H1 (cell line): ENCODE measurements at regions not wholly inside any gene's neighbourhood (a gene's known extent, or its start where the extent isn't known, plus 50 kb on each side); places are given as distances from the start of the nearest gene placed in this dataset.

Experiments used
- CTCF ChIA-PET: fragments of 300-600 bp; sonication (Branson Sonifier 250); formaldehyde crosslinking; loops from one replicate; lab custom pipeline; 2021; ENCODE audit not compliant: partially characterized antibody; lab: Charles Lee
- POLR2A ChIA-PET: fragments of 300-600 bp; sonication (Branson Sonifier 250); formaldehyde crosslinking; loops from one replicate; lab custom pipeline; 2021; ENCODE audit warnings: inconsistent platforms; ENCODE audit not compliant: partially characterized antibody; lab: Charles Lee
- DNase-seq, 2 experiments: peaks; one replicate each; pipeline versions ENCODE4 v3.0.0 to v3.0.0-alpha.2; 2010 to 2022; ENCODE audit warnings: low spot score in 2 of 2, low read depth in 1 of 2, mixed read lengths in 1 of 2
- FAIRE-seq: peaks from 2 replicates; lab custom pipeline; 2011; peaks lifted over from hg19 to GRCh38; lab: Jason Lieb, UNC
- H2AFZ ChIP-seq: 2 replicates; pipeline ENCODE4 v1.8.1; 2012; ENCODE audit warnings: low read length, inconsistent platforms
- H2AK5ac ChIP-seq: 2 replicates; pipeline ENCODE4 v1.6.1; 2013; ENCODE audit warnings: low read depth, low read length
- H2BK120ac ChIP-seq: replicated peaks from 2 replicates; pipeline ENCODE3; 2013; ENCODE audit warnings: low read depth, low read length, inconsistent platforms
- H2BK12ac ChIP-seq: 2 replicates; pipeline ENCODE4 v1.6.1; 2013; ENCODE audit warnings: low read depth, low read length
- H2BK15ac ChIP-seq: 2 replicates; pipeline ENCODE4 v1.6.1; 2013; ENCODE audit warnings: low read length
- H2BK20ac ChIP-seq: 2 replicates; pipeline ENCODE4 v1.6.1; 2013; ENCODE audit warnings: low read length
- H2BK5ac ChIP-seq: 2 replicates; pipeline ENCODE4 v1.6.1; 2013; ENCODE audit warnings: low read depth, low read length
- H3K14ac ChIP-seq: 2 replicates; pipeline ENCODE4 v1.6.1; 2013; ENCODE audit warnings: inconsistent platforms; ENCODE audit not compliant: insufficient read length
- H3K18ac ChIP-seq: 2 replicates; pipeline ENCODE4 v1.6.1; 2013; ENCODE audit warnings: low read length; ENCODE audit errors: extremely low read depth
- H3K23ac ChIP-seq: 2 replicates; pipeline ENCODE4 v1.6.1; 2013; ENCODE audit warnings: inconsistent platforms; ENCODE audit not compliant: insufficient read length
- H3K23me2 ChIP-seq: 2 replicates; pipeline ENCODE4 v1.6.1; 2013; ENCODE audit warnings: low read depth, low read length
- H3K27ac ChIP-seq: 2 replicates; pipeline ENCODE4 v1.6.1; 2011; ENCODE audit warnings: low read depth, low read length, inconsistent platforms
- H3K27me3 ChIP-seq, 4 experiments: replicated peaks in 1 of 4; 1 replicate in 1 of 4; 2 replicates in 3 of 4; pipeline versions ENCODE4 v1.6.1 to v1.8.1; 2011 to 2013; ENCODE audit warnings: low read length in 3 of 4, mild to moderate bottlenecking in 3 of 4, inconsistent platforms in 2 of 4, mixed read lengths in 2 of 4, moderate library complexity in 1 of 4; ENCODE audit not compliant: control insufficient read depth in 3 of 4, insufficient read depth in 3 of 4; ENCODE audit errors: extremely low read depth in 1 of 4
- H3K36me3 ChIP-seq, 4 experiments: 2 replicates each; pipeline versions ENCODE4 v1.6.1 to v1.8.1; 2011 to 2013; ENCODE audit warnings: mild to moderate bottlenecking in 4 of 4, low read length in 3 of 4, moderate library complexity in 2 of 4, control low read depth in 1 of 4, inconsistent platforms in 1 of 4; ENCODE audit not compliant: insufficient read depth in 4 of 4, control insufficient read depth in 2 of 4
- H3K4ac ChIP-seq: replicated peaks from 2 replicates; pipeline ENCODE3; 2013; ENCODE audit warnings: low read length, low read depth, mixed read lengths, inconsistent platforms; ENCODE audit not compliant: insufficient read length
- H3K4me1 ChIP-seq, 4 experiments: replicated peaks in 1 of 4; 1 replicate in 1 of 4; 2 replicates in 3 of 4; pipeline versions ENCODE4 v1.6.1 to v1.8.1; 2011 to 2013; ENCODE audit warnings: low read length in 3 of 4, inconsistent platforms in 2 of 4, mixed read lengths in 1 of 4; ENCODE audit not compliant: insufficient read depth in 4 of 4, control insufficient read depth in 3 of 4
- H3K4me2 ChIP-seq, 2 experiments: 2 replicates each; pipeline versions ENCODE4 v1.6.1 to v1.8.1; 2011 to 2013; ENCODE audit warnings: low read depth in 2 of 2, low read length in 2 of 2, control low read depth in 1 of 2, inconsistent platforms in 1 of 2, mild to moderate bottlenecking in 1 of 2; ENCODE audit not compliant: insufficient read depth in 1 of 2
- H3K4me3 ChIP-seq, 4 experiments: fragments of 200-600, 300-600 bp in 1 of 4; sonication (generic), shearing (Covaris generic), sonication (Bioruptor Twin) in 1 of 4; 2 replicates each; pipeline versions ENCODE4 v1.5.1 to v1.8.1; 2011 to 2016; ENCODE audit warnings: low read length in 4 of 4, low read depth in 3 of 4, control low read depth in 2 of 4, inconsistent platforms in 2 of 4, mild to moderate bottlenecking in 2 of 4, mixed read lengths in 1 of 4, moderate library complexity in 1 of 4; ENCODE audit not compliant: insufficient read depth in 2 of 4; ENCODE audit errors: extremely low read depth in 1 of 4
- H3K56ac ChIP-seq: replicated peaks from 2 replicates; pipeline ENCODE3; 2013; ENCODE audit warnings: low read depth, mild to moderate bottlenecking, mixed read lengths, low read length, inconsistent platforms; ENCODE audit not compliant: insufficient read length
- H3K79me1 ChIP-seq: 2 replicates; pipeline ENCODE4 v1.6.1; 2013; ENCODE audit warnings: low read depth, low read length, control low read depth
- H3K79me2 ChIP-seq, 2 experiments: 2 replicates each; pipeline versions ENCODE4 v1.6.1 to v1.8.1; 2012 to 2013; ENCODE audit warnings: low read length in 2 of 2, mild to moderate bottlenecking in 2 of 2, inconsistent platforms in 1 of 2; ENCODE audit not compliant: insufficient read depth in 2 of 2, control insufficient read depth in 1 of 2
- H3K9ac ChIP-seq, 4 experiments: replicated peaks in 1 of 4; 1 replicate in 1 of 4; 2 replicates in 3 of 4; pipeline versions ENCODE4 v1.6.1 to v1.8.1; 2011 to 2013; ENCODE audit warnings: low read depth in 3 of 4, low read length in 3 of 4, control low read depth in 2 of 4, mild to moderate bottlenecking in 2 of 4, moderate library complexity in 2 of 4, inconsistent platforms in 1 of 4; ENCODE audit errors: extremely low read depth in 1 of 4
- H3K9me3 ChIP-seq, 2 experiments: 2 replicates each; pipeline versions ENCODE4 v1.6.1 to v1.8.1; 2012 to 2013; ENCODE audit warnings: mild to moderate bottlenecking in 2 of 2, moderate library complexity in 2 of 2, control low read depth in 1 of 2, inconsistent platforms in 1 of 2, low read depth in 1 of 2, low read length in 1 of 2, mixed read lengths in 1 of 2; ENCODE audit not compliant: insufficient read depth in 2 of 2
- H4K20me1 ChIP-seq, 2 experiments: replicated peaks in 1 of 2; 2 replicates each; pipeline versions ENCODE3 to v1.8.1; 2011 to 2013; ENCODE audit warnings: inconsistent platforms in 2 of 2, low read length in 2 of 2, mild to moderate bottlenecking in 1 of 2; ENCODE audit not compliant: insufficient read depth in 2 of 2, control insufficient read depth in 1 of 2
- H4K5ac ChIP-seq: 2 replicates; pipeline ENCODE4 v1.6.1; 2013; ENCODE audit warnings: low read length, low read depth, mixed read lengths, inconsistent platforms; ENCODE audit not compliant: insufficient read length
- H4K8ac ChIP-seq: 2 replicates; pipeline ENCODE4 v1.8.0; 2013; ENCODE audit warnings: mild to moderate bottlenecking, moderate library complexity, low read length, inconsistent platforms; ENCODE audit not compliant: insufficient read depth; ENCODE audit errors: extremely low read depth
- H4K91ac ChIP-seq: replicated peaks from 2 replicates; pipeline ENCODE3; 2013; ENCODE audit warnings: low read length, mixed read lengths, inconsistent platforms; ENCODE audit not compliant: insufficient read length
- KDM1A ChIP-seq: fragments of 200-600, 300-600 bp; sonication (generic); IDR thresholded peaks from 2 replicates; pipeline ENCODE4 v1.7.1; 2016; ENCODE audit warnings: mild to moderate bottlenecking, low read length, borderline replicate concordance
- NRF1 ChIP-seq: IDR thresholded peaks from 2 replicates; pipeline ENCODE4 v1.6.1; 2011; ENCODE audit warnings: mild to moderate bottlenecking, low read depth, low read length, improper control_type of control experiment
- WGBS, 2 experiments: shearing (Covaris generic) in 1 of 2; methylation state at CpG; one replicate each; pipeline versions ENCODE4 v1.1.6 to v1.1.7; 2013 to 2015; ENCODE audit warnings: low lambda C conversion rate in 2 of 2, mixed read lengths in 2 of 2, inconsistent platforms in 1 of 2, low coverage in 1 of 2, missing lambda C conversion rate in 1 of 2; ENCODE audit not compliant: insufficient replicate concordance in 2 of 2, insufficient coverage in 1 of 2, insufficient read length in 1 of 2; ENCODE audit errors: extremely low coverage in 1 of 2, missing lambda C conversion rate in 1 of 2; 5-methylcytosine and 5-hydroxymethylcytosine counted together

DNA sequence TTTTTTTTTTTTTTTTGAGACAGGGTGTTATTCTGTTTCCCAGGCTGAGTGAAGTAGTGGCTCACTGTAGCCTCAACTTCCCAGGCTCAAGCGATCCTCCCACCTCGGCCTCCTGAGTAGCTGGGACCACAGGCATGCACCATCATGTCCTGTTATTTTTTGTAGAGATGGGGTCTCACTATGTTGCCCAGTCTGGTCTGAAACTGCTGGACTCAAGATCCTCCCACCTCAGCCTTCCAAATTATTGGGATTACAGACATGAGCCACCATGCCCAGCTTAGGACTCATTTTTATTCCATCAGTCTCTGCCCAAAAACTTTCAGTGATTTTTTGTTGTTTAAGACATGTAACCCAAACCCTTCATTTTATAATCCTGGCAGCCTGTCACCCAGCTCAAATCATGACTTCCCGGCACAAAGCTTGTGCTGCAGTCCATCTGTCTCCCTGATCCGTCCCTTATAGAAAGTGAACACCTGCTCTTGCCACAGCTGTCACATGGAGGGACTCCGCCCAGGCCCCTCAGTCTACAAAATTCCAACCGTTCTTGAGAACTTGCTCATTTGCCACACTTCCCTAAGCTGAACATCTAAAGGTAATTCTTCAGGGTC is 183.9 kb upstream of the JARID2 start:
- Histone ChIP-seq H3K14ac (no peak overlapping the region), H3K9me3 (no peaks in the 10 kb centered on the region; a peak in 1 of 4 replicates), H3K4me2 (no peak overlapping the region), H3K9ac (no peak overlapping the region), H3K27me3 (no peaks in the 10 kb centered on the region), H3K79me2 (no peaks in the 10 kb centered on the region), H3K27ac (no peak overlapping the region), H2BK5ac (no peak overlapping the region), H2BK12ac (no peak overlapping the region), H3K36me3 (no peaks in the 10 kb centered on the region), H4K5ac (no peak overlapping the region), H2BK15ac (0 out of 2 replicates have a peak overlapping the region, but pooled peaks have one; percentile 33), H3K23me2 (no peaks in the 10 kb centered on the region), H3K18ac (no peak overlapping the region), H2BK120ac (peak overlapping the region; percentile 66), H3K56ac (no peak overlapping the region), H3K4ac (no peak overlapping the region), H3K79me1 (no peaks in the 10 kb centered on the region), H4K8ac (no peak overlapping the region), H4K20me1 (no peaks in the 10 kb centered on the region), H2AK5ac (no peak overlapping the region), H3K4me1 (no peaks in the 10 kb centered on the region; a peak in 1 of 7 replicates), H4K91ac (no peak overlapping the region), H3K23ac (no peak overlapping the region), H2AFZ (no peak overlapping the region), H2BK20ac (no peak overlapping the region), H3K4me3 (no peak overlapping the region)
- no peak for FAIRE-seq
- TF ChIP-seq KDM1A (peak; percentile 64; the same call in 1 of the 2 replicates), NRF1 (no peak)
- 90% methylated on average over 6 of the region's 6 CpGs; no CpG with 5 or more reads in 1 of the 2 experiments for WGBS, 2 experiments
- POLR2A ChIA-PET, result no interaction called here
- CTCF ChIA-PET, result interaction anchor here (0.6 to 1.7 kb wide), 3 partner anchors 12 to 377 kb away, joined by 3 to 6 read pairs (median 3); no protein-coding TSS in a partner anchor
- DNase-seq, result no peak
